Cardiac fibroblast (primary cell): ENCODE measurements at regions not wholly inside any gene's neighbourhood (a gene's known extent, or its start where the extent isn't known, plus 50 kb on each side); places are given as distances from the start of the nearest gene placed in this dataset.

Experiments
- DNase-seq, 2 donors: peaks; one replicate each; pipeline versions ENCODE4 v3.0.0 to v3.0.0-alpha.2; 2010; ENCODE audit warnings: low read depth in 2 of 2
- H3K4me3 ChIP-seq, 2 donors: replicated peaks in 1 of 2; 1 replicate in 1 of 2; 2 replicates in 1 of 2; pipeline ENCODE4 v1.5.1; 2011; ENCODE audit warnings: low read depth in 2 of 2, low read length in 2 of 2, mild to moderate bottlenecking in 2 of 2, moderate library complexity in 1 of 2
- CTCF ChIP-seq: IDR thresholded peaks from one replicate; pipeline ENCODE4 v1.5.1; 2011; ENCODE audit warnings: low read depth, mild to moderate bottlenecking, low read length, inconsistent platforms

GRCh38 chr20:39660965-39661364, 698.8 kb downstream of the DHX35 start:
- no peak overlapping the region for H3K4me3 ChIP-seq
- peak in 1 of 2 donors; percentile 8 for DNase-seq

GRCh38 chr20:39660226-39660625, 698.1 kb downstream of the DHX35 start:
- TF ChIP-seq CTCF, result no peak
- H3K4me3 ChIP-seq, result no peak overlapping the region
- DNase-seq, result peak; percentile 10 to 65

More at GRCh38 chr20:39660965-39661364, 698.8 kb downstream of the DHX35 start:
- no peak for TF ChIP-seq CTCF

GRCh38 chr20:39658662-39659409, 696.7 kb downstream of the DHX35 start:
- no peak for DNase-seq
- TF ChIP-seq CTCF, result no peak
- no peak overlapping the region for H3K4me3 ChIP-seq

- TF ChIP-seq CTCF, result no peak
- no peak overlapping the region for H3K4me3 ChIP-seq
- no peak for DNase-seq
Observed at GRCh38 chr20:39654171-39654570, 692.0 kb downstream of the DHX35 start.

GRCh38 chr20:39651645-39652325, 689.6 kb downstream of the DHX35 start:
- DNase-seq, result no peak

GRCh38 chr20:39646874-39647413, 684.8 kb downstream of the DHX35 start:
- no peak for TF ChIP-seq CTCF
- no peak for DNase-seq
- no peak overlapping the region for H3K4me3 ChIP-seq

More at GRCh38 chr20:39651645-39652325, 689.6 kb downstream of the DHX35 start:
- H3K4me3 ChIP-seq, result no peak overlapping the region
- no peak for TF ChIP-seq CTCF
